CD8-positive, alpha-beta memory T cell (primary cell): ENCODE measurements at regions not wholly inside any gene's neighbourhood (a gene's known extent, or its start where the extent isn't known, plus 50 kb on each side); places are given as distances from the start of the nearest gene placed in this dataset.
A peak's percentile ranks its signal among the peaks of the same experiment; 100 is the strongest.

Experiments
- CTCF ChIA-PET: fragments of 350-600 bp; sonication (Branson Sonifier 250); formaldehyde crosslinking; loops from one replicate; lab custom pipeline; 2021; ENCODE audit warnings: antibody characterized with exemption; lab: Charles Lee
- POLR2A ChIA-PET: fragments of 350-600 bp; sonication (Branson Sonifier 250); formaldehyde crosslinking; loops from one replicate; lab custom pipeline; 2021; ENCODE audit warnings: antibody characterized with exemption; lab: Charles Lee
- DNase-seq, 5 donors: peaks; one replicate each; pipeline versions ENCODE4 v3.0.0 to v3.0.0-alpha.2; 2020 to 2022; ENCODE audit warnings: mixed read lengths in 1 of 5
- H3K27ac ChIP-seq: one replicate; pipeline ENCODE4 v1.7.0; 2013; ENCODE audit warnings: low read depth, mild to moderate bottlenecking, low read length, moderate library complexity
- H3K27me3 ChIP-seq: 2 replicates; pipeline ENCODE4 v1.7.0; 2013; ENCODE audit warnings: low read length, mild to moderate bottlenecking; ENCODE audit not compliant: insufficient read depth, poor library complexity, severe bottlenecking
- H3K36me3 ChIP-seq: 2 replicates; pipeline ENCODE4 v1.7.0; 2013; ENCODE audit warnings: mild to moderate bottlenecking, low read length, moderate library complexity; ENCODE audit not compliant: insufficient read depth
- H3K4me1 ChIP-seq: 2 replicates; pipeline ENCODE4 v1.7.0; 2013; ENCODE audit warnings: mild to moderate bottlenecking, low read length, moderate library complexity; ENCODE audit not compliant: insufficient read depth
- H3K4me3 ChIP-seq: 2 replicates; pipeline ENCODE4 v1.7.0; 2013; ENCODE audit warnings: mild to moderate bottlenecking, low read length
- H3K9me3 ChIP-seq: 2 replicates; pipeline ENCODE4 v1.7.0; 2013; ENCODE audit warnings: mild to moderate bottlenecking, low read length
- H3K27ac Mint-ChIP-seq, 8 donors: one replicate each; pipeline ENCODE4 v1.8.0; 2020 to 2021; ENCODE audit warnings: mixed read lengths in 8 of 8, mild to moderate bottlenecking in 6 of 8, inconsistent platforms in 3 of 8, moderate library complexity in 3 of 8
- H3K27me3 Mint-ChIP-seq, 2 donors: one replicate each; pipeline ENCODE4 v1.8.0; 2020 to 2021; ENCODE audit warnings: mixed read lengths in 2 of 2, mild to moderate bottlenecking in 1 of 2, moderate library complexity in 1 of 2
- H3K36me3 Mint-ChIP-seq, 3 donors: one replicate each; pipeline ENCODE4 v1.8.0; 2020 to 2021; ENCODE audit warnings: mixed read lengths in 3 of 3, inconsistent platforms in 1 of 3, mild to moderate bottlenecking in 1 of 3
- H3K4me1 Mint-ChIP-seq, 3 donors: one replicate each; pipeline ENCODE4 v1.8.0; 2020 to 2021; ENCODE audit warnings: mixed read lengths in 3 of 3, inconsistent platforms in 1 of 3, mild to moderate bottlenecking in 1 of 3
- H3K4me3 Mint-ChIP-seq, 7 donors: one replicate each; pipeline ENCODE4 v1.8.0; 2020 to 2021; ENCODE audit warnings: mixed read lengths in 7 of 7, mild to moderate bottlenecking in 6 of 7, moderate library complexity in 4 of 7, inconsistent platforms in 2 of 7
- H3K9me3 Mint-ChIP-seq, 5 donors: one replicate each; pipeline ENCODE4 v1.8.0; 2020 to 2022; ENCODE audit warnings: mixed read lengths in 5 of 5, mild to moderate bottlenecking in 3 of 5, moderate library complexity in 2 of 5, inconsistent platforms in 1 of 5

DNA sequence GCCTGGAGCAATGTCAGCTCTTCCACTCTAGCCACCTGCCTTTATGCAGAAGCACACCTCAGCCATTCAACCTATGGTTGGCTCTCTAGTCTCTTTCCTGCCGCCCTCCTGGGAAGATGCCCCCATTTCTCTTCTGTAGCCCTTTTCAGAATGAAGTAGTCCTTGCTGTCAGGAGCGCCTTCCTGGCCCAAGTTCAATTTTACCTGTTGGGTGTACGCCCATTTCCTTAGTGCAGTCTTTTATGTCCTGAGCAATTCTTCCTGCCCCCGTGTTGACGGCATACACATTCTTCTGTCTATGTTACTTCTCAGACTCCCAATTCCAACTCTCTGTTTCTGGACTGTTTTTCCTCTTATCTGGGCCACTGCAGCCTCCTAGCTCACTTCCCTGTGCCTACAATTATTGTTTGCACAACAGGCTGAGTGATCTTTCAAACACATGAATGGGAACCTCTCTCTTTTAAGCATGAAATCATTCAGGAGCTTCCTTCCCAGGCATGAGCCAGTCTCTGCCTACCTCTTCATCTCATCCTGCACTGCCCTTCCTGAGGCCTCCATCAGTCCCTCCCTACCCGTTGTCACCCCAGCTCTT is 389.2 kb downstream of the CD83 start:
- H3K36me3 ChIP-seq, result no peaks in the 10 kb centered on the region
- H3K9me3 ChIP-seq, result no peaks in the 10 kb centered on the region
- no peaks in the 10 kb centered on the region for H3K27me3 ChIP-seq
- H3K4me3 Mint-ChIP-seq, result no peak overlapping the region
- no peak for DNase-seq
- H3K27ac ChIP-seq, result no peak overlapping the region
- no peaks in the 10 kb centered on the region for H3K36me3 Mint-ChIP-seq
- CTCF ChIA-PET, result no interaction called here
- H3K4me1 ChIP-seq, result peaks cover 9% of the 10 kb centered on the region
- no peak overlapping the region for H3K27ac Mint-ChIP-seq
- no peak overlapping the region for H3K4me3 ChIP-seq
- no peaks in the 10 kb centered on the region for H3K9me3 Mint-ChIP-seq
- peaks cover 4 to 6% (median 4%) of the 10 kb centered on the region in 3 donors for H3K4me1 Mint-ChIP-seq
- peaks cover 0 to 8% of the 10 kb centered on the region in 2 donors for H3K27me3 Mint-ChIP-seq
- POLR2A ChIA-PET, result no interaction called here

DNA sequence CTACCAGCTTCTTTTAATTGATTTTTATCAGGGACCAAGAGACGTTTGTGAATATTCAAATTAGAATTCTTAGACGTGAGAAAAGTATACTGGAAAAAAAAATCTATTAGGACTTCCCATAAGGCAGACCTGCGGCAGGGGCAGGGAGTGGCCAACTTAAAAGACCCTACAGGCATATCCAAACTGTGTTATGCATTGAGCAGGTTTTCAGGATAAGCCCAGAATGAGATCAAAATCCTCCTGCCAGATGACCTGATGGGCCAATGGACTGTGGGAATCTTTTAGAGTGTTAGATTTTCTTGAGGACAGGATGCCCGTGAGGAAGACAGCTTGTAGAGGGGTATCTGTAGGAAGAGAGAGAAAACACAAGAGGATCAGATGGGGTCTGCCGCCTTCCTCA is 391.5 kb downstream of the CD83 start:
- POLR2A ChIA-PET, result no interaction called here
- no peak for DNase-seq
- H3K27ac ChIP-seq, result no peak overlapping the region

DNA sequence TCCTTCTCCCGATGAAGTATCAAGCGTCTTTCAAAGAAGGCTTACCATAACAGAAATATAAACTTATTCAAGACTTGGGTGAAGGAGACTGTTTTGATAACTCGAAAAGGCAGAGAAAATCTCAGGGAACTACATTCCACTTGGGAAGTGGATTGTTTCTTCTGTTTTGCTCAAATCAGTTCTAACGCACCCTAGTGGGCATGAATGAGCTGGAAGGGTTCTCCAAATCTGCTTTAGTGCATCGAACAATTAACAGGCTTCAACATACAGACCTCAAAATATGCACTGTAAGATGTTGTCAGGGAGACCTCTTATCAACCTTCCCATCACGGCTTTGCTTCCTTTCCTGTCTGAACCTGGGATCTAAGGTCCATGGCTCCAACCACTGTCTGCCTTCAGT is 392.5 kb downstream of the CD83 start:
- H3K36me3 ChIP-seq, result no peaks in the 10 kb centered on the region
- H3K27me3 ChIP-seq, result no peaks in the 10 kb centered on the region
- Mint-ChIP-seq H3K36me3 (no peaks in the 10 kb centered on the region), H3K4me3 (no peak overlapping the region), H3K9me3 (no peaks in the 10 kb centered on the region), H3K27ac (no peak overlapping the region), H3K27me3 (peaks cover 0 to 13% of the 10 kb centered on the region in 2 donors), H3K4me1 (peaks cover 4 to 6% (median 4%) of the 10 kb centered on the region in 3 donors)
- ChIA-PET CTCF (no interaction called here), POLR2A (no interaction called here)
- H3K9me3 ChIP-seq, result no peaks in the 10 kb centered on the region
- no peak overlapping the region for H3K4me3 ChIP-seq
- no peak for DNase-seq
- no peak overlapping the region for H3K27ac ChIP-seq
- H3K4me1 ChIP-seq, result peaks cover 9% of the 10 kb centered on the region

More for the DNA sequence above, 391.5 kb downstream of the CD83 start:
- H3K27ac Mint-ChIP-seq, result peak overlapping the region in 2 of 8 donors; percentile 57 to 73
- no peak overlapping the region for H3K4me3 Mint-ChIP-seq
- no peaks in the 10 kb centered on the region for H3K9me3 Mint-ChIP-seq
- CTCF ChIA-PET, result no interaction called here
- H3K27me3 Mint-ChIP-seq, result peaks cover 0 to 11% of the 10 kb centered on the region in 2 donors
- Histone ChIP-seq H3K4me3 (no peak overlapping the region), H3K4me1 (peaks cover 9% of the 10 kb centered on the region), H3K27me3 (no peaks in the 10 kb centered on the region), H3K36me3 (no peaks in the 10 kb centered on the region), H3K9me3 (no peaks in the 10 kb centered on the region)
- no peaks in the 10 kb centered on the region for H3K36me3 Mint-ChIP-seq
- H3K4me1 Mint-ChIP-seq, result peaks cover 4 to 6% (median 4%) of the 10 kb centered on the region in 3 donors

DNA sequence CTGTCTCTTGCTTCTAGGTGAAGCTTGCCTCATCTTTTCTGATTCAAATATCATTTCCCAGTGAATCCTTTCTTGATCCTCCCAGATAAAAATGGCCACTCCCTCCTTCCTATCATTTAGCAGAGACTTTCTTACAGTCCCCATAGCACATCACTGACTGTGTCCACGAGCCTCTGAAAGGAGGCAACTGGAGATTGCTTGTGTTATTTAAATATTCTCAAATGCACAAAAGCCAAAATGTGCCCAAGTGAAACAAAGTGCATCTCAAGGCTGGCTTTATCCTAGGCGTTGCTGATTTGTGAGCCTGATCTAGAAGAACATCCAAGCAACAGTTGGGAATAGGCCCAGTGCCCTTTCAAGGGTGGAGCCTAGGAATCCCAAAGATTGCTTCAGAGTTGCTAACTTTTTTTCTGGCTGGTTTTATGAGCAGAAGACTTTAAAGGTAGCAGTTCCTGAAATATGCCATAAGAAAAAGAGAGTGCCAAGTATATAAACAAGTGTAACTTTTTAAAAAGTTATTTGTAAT is 393.6 kb downstream of the CD83 start:
- H3K4me3 ChIP-seq, result no peak overlapping the region
- CTCF ChIA-PET, result no interaction called here
- peaks cover 4 to 6% (median 4%) of the 10 kb centered on the region in 3 donors for H3K4me1 Mint-ChIP-seq

DNA sequence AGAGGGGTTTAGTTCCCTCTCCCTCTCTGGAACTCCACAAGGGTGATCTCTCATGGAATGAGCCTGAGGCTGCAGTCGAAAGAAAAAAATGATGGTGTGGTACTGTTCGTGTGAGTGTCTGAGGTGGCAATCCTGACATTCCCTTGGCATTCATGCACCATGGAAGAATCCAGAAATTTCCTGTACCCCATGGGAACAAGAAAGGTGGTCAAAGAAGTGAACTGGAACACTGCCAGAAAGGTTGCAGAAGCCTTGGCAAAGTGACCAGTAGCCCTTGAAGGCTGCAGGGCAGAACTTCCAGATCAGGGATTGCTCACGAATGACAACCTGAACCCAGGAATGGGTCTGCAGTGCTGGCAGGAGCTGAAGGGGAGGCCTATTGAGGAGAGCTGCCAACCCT is 394.7 kb downstream of the CD83 start:
- DNase-seq, result no peak
- no peak overlapping the region for H3K27ac ChIP-seq
- no peaks in the 10 kb centered on the region for H3K27me3 ChIP-seq
- H3K9me3 ChIP-seq, result no peaks in the 10 kb centered on the region
- CTCF ChIA-PET, result no interaction called here
- POLR2A ChIA-PET, result no interaction called here
- H3K4me1 ChIP-seq, result no peaks in the 10 kb centered on the region
- peaks cover 0 to 13% of the 10 kb centered on the region in 2 donors for H3K27me3 Mint-ChIP-seq
- H3K4me3 ChIP-seq, result no peak overlapping the region
- H3K36me3 ChIP-seq, result no peaks in the 10 kb centered on the region
- no peak overlapping the region for H3K27ac Mint-ChIP-seq
- no peak overlapping the region for H3K4me3 Mint-ChIP-seq
- H3K36me3 Mint-ChIP-seq, result no peaks in the 10 kb centered on the region
- no peaks in the 10 kb centered on the region for H3K9me3 Mint-ChIP-seq
- no peaks in the 10 kb centered on the region for H3K4me1 Mint-ChIP-seq

More for the DNA sequence above, 393.6 kb downstream of the CD83 start:
- peaks cover 9% of the 10 kb centered on the region for H3K4me1 ChIP-seq
- no peak overlapping the region for H3K4me3 Mint-ChIP-seq
- no peaks in the 10 kb centered on the region for H3K36me3 Mint-ChIP-seq
- no peaks in the 10 kb centered on the region for H3K27me3 ChIP-seq
- POLR2A ChIA-PET, result no interaction called here
- peak overlapping the region in 1 of 8 donors; percentile 26 for H3K27ac Mint-ChIP-seq
- no peaks in the 10 kb centered on the region for H3K9me3 Mint-ChIP-seq
- H3K27ac ChIP-seq, result no peak overlapping the region
- H3K9me3 ChIP-seq, result no peaks in the 10 kb centered on the region
- H3K27me3 Mint-ChIP-seq, result peaks cover 0 to 13% of the 10 kb centered on the region in 2 donors
- no peak for DNase-seq
- no peaks in the 10 kb centered on the region for H3K36me3 ChIP-seq

DNA sequence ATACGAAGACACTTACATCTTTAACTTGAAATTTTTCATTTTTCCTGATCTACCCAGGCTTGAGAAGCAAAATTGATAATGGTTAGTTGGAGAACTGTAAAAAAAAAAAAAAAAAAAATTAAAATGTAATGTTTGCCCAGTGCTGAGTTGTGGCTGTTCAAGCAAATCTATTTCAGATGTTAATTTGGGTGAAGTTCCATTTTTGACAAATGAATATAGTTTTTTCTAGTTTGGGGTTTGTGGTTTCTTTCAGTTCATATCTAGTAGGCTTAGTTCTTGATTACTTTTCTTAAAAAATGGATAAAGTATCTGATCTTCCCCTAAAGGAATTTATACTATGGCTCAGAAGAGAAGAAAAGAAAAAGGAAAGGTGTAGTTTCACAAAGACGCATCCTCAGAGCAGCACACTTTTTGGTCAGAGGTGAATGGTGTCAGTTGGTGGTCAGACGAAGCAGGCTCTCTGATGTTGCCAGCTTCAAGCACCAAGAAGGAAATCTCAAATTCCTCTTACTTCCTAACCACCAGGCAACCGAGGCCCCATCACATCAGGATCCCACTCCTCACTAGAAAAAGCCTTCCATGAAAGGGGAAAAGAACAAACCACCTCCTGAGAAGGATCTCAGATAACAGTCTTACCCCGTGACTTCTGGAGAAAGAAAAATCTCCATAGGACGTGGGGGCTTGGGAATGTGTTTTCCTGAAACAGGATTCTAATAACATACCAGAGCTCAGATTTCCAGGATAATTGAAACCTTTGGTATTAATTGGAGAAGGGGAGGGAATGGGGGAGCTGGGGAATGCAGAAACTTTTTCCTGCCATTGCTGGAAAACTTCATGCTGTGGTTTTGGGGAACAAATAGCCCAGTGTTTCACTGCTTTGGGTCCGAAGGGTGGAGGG is 396.2 kb downstream of the CD83 start:
- Mint-ChIP-seq H3K27ac (no peak overlapping the region), H3K4me3 (no peak overlapping the region), H3K4me1 (no peaks in the 10 kb centered on the region), H3K27me3 (peaks cover 0 to 13% of the 10 kb centered on the region in 2 donors), H3K36me3 (no peaks in the 10 kb centered on the region), H3K9me3 (no peaks in the 10 kb centered on the region)
- H3K36me3 ChIP-seq, result no peaks in the 10 kb centered on the region
- H3K27me3 ChIP-seq, result no peaks in the 10 kb centered on the region
- no peak for DNase-seq
- no peaks in the 10 kb centered on the region for H3K4me1 ChIP-seq
- ChIA-PET POLR2A (no interaction called here), CTCF (no interaction called here)
- no peak overlapping the region for H3K4me3 ChIP-seq
- no peak overlapping the region for H3K27ac ChIP-seq
- no peaks in the 10 kb centered on the region for H3K9me3 ChIP-seq

DNA sequence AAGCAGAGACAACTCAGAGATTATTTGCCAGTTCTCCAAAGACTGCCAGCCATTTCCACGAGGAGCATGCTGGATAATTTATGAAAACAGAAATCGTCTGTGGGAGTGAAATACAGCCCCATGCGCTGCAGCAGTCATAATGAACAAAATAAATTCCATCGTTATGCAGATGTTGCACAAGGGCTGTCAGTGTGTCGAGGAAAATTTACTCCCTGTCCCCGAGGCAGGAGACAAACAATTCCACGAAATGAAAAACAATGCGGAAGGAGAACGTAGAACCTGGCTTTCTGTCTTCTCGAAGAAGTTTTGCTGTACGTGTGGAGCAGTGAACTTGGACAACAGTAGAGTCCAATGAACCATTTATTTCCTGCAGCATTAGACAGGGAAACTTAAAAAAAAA is 399.4 kb downstream of the CD83 start:
- Mint-ChIP-seq H3K27ac (no peak overlapping the region), H3K36me3 (no peaks in the 10 kb centered on the region)
- POLR2A ChIA-PET, result no interaction called here

DNA sequence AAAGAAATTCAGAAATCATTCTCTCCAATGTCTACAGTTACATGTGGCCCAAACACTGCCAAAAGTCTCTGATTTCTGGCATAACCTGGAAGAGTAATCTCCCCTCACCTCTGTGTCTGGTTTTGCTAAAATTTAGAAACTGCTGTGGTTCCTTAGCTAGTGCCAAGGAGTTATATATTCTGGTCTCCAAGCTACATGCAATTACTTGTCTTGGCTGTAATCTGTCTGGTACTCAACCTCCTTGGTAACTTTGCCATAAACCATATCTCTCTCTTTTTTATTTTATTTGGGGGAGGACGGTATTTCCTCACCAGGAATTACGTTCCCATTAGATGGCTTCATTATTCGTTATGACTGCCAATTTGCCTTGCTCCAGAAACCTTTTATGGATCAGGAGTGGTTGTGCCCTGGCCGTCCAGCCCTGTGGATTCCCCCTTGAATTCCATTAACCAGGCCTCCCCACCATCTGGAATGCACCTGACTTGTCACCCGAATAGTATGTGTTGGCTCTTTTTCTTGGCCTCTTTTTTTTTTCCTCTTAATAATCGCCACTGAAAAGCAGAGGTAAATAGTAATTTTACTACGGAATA is 400.0 kb downstream of the CD83 start:
- Mint-ChIP-seq H3K27ac (no peak overlapping the region), H3K9me3 (no peaks in the 10 kb centered on the region), H3K4me1 (no peaks in the 10 kb centered on the region), H3K36me3 (no peaks in the 10 kb centered on the region), H3K27me3 (peaks cover 0 to 3% of the 10 kb centered on the region in 2 donors), H3K4me3 (no peak overlapping the region)
- H3K4me1 ChIP-seq, result no peaks in the 10 kb centered on the region
- H3K27ac ChIP-seq, result no peak overlapping the region
- no peaks in the 10 kb centered on the region for H3K36me3 ChIP-seq
- DNase-seq, result no peak
- H3K4me3 ChIP-seq, result no peak overlapping the region
- H3K9me3 ChIP-seq, result no peaks in the 10 kb centered on the region
- ChIA-PET CTCF (no interaction called here), POLR2A (no interaction called here)
- H3K27me3 ChIP-seq, result no peaks in the 10 kb centered on the region

More for the DNA sequence above, 399.4 kb downstream of the CD83 start:
- H3K9me3 ChIP-seq, result no peaks in the 10 kb centered on the region
- H3K4me3 ChIP-seq, result no peak overlapping the region
- H3K4me1 Mint-ChIP-seq, result no peaks in the 10 kb centered on the region
- CTCF ChIA-PET, result no interaction called here
- no peak for DNase-seq
- H3K4me3 Mint-ChIP-seq, result no peak overlapping the region
- H3K9me3 Mint-ChIP-seq, result no peaks in the 10 kb centered on the region
- no peaks in the 10 kb centered on the region for H3K4me1 ChIP-seq
- H3K27ac ChIP-seq, result no peak overlapping the region
- no peaks in the 10 kb centered on the region for H3K36me3 ChIP-seq
- peaks cover 0 to 6% of the 10 kb centered on the region in 2 donors for H3K27me3 Mint-ChIP-seq
- H3K27me3 ChIP-seq, result no peaks in the 10 kb centered on the region
